ENCODE measurements at regions not wholly inside any gene's neighbourhood (a gene's known extent, or its start where the extent isn't known, plus 50 kb on each side); places are given as distances from the start of the nearest gene placed in this dataset.

DNA sequence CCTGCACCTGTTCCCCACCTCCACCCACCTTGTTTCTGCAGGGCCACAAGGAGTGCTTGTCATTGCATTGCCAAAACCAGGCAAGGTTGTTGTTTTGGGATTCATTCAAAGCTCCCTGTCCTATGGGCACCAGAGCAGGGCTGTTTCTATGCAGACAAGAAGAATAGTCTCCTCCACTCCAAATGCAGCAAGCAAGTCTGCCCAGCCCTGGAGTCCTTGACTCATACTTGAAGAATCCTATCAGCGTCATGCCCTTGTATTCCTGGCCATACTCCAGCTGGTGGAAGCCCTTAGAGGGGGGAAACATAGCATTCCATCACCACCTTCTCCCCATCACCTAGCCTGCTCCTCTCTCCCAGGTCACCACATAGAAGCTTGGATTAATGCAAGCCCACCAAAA lies 145.3 kb upstream of the ECI2 start:
- POLR2A ChIA-PET = no interaction called here
- DNase-seq (ENCODE audit: extremely low spot score) = no peak
- TF ChIP-seq, protein P1, sequence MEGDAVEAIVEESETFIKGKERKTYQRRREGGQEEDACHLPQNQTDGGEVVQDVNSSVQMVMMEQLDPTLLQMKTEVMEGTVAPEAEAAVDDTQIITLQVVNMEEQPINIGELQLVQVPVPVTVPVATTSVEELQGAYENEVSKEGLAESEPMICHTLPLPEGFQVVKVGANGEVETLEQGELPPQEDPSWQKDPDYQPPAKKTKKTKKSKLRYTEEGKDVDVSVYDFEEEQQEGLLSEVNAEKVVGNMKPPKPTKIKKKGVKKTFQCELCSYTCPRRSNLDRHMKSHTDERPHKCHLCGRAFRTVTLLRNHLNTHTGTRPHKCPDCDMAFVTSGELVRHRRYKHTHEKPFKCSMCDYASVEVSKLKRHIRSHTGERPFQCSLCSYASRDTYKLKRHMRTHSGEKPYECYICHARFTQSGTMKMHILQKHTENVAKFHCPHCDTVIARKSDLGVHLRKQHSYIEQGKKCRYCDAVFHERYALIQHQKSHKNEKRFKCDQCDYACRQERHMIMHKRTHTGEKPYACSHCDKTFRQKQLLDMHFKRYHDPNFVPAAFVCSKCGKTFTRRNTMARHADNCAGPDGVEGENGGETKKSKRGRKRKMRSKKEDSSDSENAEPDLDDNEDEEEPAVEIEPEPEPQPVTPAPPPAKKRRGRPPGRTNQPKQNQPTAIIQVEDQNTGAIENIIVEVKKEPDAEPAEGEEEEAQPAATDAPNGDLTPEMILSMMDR (IDR thresholded peaks at IDR 0.05; ENCODE audit: control extremely low read depth, extremely low read depth, low read depth, missing control alignments) = no peak
- CTCF ChIA-PET = interaction anchor here (1.2 kb wide), 1 partner anchor 10 kb away, joined by 3 read pairs; no protein-coding TSS in a partner anchor

DNA sequence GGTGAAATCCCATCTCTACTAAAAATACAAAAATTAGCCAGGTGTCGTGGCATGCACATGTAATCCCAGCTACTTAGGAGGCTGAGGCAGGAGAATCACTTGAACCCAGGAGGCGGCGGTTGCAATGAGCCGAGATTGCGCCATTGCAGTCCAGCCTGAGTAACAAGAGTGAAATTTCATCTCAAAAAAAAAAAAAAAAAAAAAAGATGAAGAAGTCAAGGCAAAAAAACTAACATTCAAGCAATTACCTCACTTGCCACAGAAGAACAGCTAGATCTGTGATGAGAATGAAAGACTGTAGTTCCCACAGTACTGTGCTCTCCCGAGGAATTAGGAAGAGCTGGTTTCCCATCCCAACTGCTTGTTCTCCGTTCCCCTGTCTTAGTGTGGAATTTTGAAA lies 144.7 kb upstream of the ECI2 start:
- ChIA-PET CTCF (interaction anchor here (1.2 kb wide), 1 partner anchor 9 kb away, joined by 3 read pairs; no protein-coding TSS in a partner anchor), POLR2A (no interaction called here)
- TF ChIP-seq, protein P1 (IDR thresholded peaks at IDR 0.05; ENCODE audit: control extremely low read depth, extremely low read depth, low read depth, missing control alignments) = no peak
- no peak for DNase-seq (ENCODE audit: extremely low spot score)

DNA sequence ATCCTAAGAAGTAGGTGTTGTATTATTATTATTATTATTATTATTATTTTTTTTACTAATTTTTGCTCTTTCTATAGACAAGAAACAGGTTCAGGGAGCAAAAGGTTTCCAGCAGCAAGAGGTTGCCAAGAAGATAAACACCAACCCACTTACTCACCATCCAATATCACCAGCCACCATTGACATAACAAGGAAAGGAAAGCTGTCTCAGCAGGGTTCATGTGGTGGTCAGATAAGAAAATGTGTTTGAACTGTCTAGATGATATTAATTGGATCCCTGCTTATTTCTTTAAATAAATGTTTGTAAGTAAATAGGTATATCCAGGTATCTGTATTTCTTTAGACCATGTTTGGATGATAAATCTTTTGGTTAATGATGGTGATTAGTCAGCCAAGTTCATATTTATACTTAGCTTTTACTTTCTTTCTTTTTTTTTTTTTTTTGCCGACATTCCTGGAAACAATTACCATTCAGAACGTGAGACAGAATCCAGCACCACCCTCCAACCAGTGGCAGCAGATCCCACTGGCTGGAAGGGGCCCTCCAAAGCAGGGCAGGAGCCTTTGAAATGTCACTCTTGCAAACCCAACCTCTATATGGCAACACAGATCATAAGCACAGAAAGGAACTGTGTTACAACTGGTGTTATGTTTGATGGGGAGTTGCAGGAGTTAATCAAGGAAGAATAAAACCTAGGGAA lies 139.2 kb upstream of the ECI2 start:
- CTCF ChIA-PET = no interaction called here
- TF ChIP-seq, protein P1 (IDR thresholded peaks at IDR 0.05; ENCODE audit: control extremely low read depth, extremely low read depth, low read depth, missing control alignments) = no peak
- DNase-seq (ENCODE audit: extremely low spot score) = no peak
- POLR2A ChIA-PET = no interaction called here

DNA sequence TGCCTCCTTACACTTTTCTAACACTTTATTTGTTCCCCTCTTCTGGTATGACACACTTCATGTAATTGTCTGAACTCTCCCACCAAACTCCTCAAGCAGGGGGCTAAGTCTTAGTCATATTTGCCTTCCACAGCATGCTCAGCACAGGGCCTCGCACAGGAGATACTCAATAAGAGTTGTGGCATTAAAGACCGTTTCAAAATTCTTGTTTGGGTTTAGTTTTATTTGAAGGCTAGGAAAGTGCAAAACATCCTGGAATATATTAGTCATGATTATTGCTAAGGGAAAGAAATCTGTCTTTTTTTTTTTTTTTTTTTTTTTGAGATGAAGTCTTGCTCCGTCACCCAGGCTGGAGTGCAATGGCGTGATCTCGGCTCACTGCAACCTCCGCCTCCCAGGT lies 137.6 kb upstream of the ECI2 start:
- TF ChIP-seq, protein P1 (IDR thresholded peaks at IDR 0.05; ENCODE audit: control extremely low read depth, extremely low read depth, low read depth, missing control alignments) = no peak
- ChIA-PET POLR2A (no interaction called here), CTCF (no interaction called here)
- no peak for DNase-seq (ENCODE audit: extremely low spot score)

DNA sequence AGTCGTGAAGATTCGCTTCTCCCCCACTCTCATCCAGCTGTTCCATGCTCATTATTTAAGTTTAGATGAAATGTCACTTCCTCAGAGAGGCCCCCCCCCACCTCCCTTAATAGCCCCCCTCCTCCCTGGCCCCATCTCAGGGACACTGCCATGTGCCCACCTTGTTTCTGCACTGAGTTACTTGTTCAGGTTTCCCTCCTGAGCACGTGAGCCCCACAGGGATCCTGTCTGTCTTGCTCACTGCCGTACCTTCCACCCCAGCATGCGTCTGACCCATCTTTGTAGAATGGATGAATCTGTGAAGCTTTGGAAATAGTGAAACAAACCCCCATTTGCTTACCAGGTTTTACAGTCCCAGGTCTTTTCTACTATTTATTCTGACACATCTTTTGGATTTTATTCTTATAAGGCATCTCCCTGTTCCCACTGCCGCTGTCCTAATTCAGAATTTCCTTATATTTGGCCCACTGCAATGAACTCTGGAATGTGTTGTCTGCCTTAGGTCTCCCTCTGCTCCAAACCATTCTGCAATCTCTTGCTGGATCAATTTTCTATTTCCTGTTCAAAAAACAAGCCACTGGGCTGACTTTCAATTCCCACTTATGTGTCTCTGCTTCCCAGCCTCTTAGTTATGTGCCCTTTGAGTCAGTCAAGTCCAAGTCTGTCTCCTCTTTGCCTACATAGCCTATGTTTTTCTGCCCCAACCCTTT lies 136.5 kb upstream of the ECI2 start:
- ChIA-PET CTCF (interaction anchor here (1.1 kb wide), 1 partner anchor 9 kb away, joined by 3 read pairs; no protein-coding TSS in a partner anchor), POLR2A (no interaction called here)
- TF ChIP-seq, protein P1 (IDR thresholded peaks at IDR 0.05; ENCODE audit: control extremely low read depth, extremely low read depth, low read depth, missing control alignments) = no peak
- DNase-seq (ENCODE audit: extremely low spot score) = no peak

DNA sequence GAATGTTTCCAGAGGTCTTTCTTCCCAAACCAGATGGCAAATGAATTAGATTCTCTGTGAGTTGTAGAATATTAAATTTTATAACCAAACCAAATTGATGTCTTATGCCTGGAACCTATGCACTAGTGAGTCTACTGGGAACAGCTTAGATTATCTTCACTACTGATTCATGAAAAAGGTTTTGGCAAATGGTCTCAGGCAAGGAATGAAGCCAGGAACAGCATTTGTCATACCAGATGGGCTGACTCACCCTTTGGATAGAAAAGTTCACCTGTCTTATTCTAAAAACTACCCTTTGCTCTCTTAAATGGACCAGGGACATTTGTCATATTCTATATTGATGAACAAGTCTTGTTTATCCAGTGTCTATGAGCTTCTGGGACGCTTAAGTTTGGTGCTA lies 135.4 kb upstream of the ECI2 start:
- ChIA-PET CTCF (interaction anchor here (1.1 kb wide), 1 partner anchor 10 kb away, joined by 3 read pairs; no protein-coding TSS in a partner anchor), POLR2A (no interaction called here)
- TF ChIP-seq, protein P1 (IDR thresholded peaks at IDR 0.05; ENCODE audit: control extremely low read depth, extremely low read depth, low read depth, missing control alignments) = no peak
- DNase-seq (ENCODE audit: extremely low spot score) = no peak

Data from GM10248 (cell line).